GM12892 (cell line): ENCODE measurements at regions not wholly inside any gene's neighbourhood (a gene's known extent, or its start where the extent isn't known, plus 50 kb on each side); places are given as distances from the start of the nearest gene placed in this dataset.

Source experiments
- POLR2A ChIP-seq: IDR thresholded peaks from 2 replicates; pipeline ENCODE4 v1.6.1; 2011; ENCODE audit warnings: low read depth, low read length, control low read depth
- POLR2AphosphoS5 ChIP-seq: IDR thresholded peaks from 2 replicates; pipeline ENCODE4 v1.6.1; 2011; ENCODE audit warnings: low read depth, low read length, control low read depth
- TAF1 ChIP-seq: IDR thresholded peaks from 2 replicates; pipeline ENCODE4 v1.6.1; 2011; ENCODE audit warnings: low read depth, mild to moderate bottlenecking, control low read depth, low read length, borderline replicate concordance

GRCh38 chr2:207333599-207334300 lies 168.0 kb upstream of the KLF7 start:
- TF ChIP-seq TAF1 (no peak), POLR2A (no peak), POLR2AphosphoS5 (no peak)
